ENCODE measurements at regions not wholly inside any gene's neighbourhood (a gene's known extent, or its start where the extent isn't known, plus 50 kb on each side); places are given as distances from the start of the nearest gene placed in this dataset.

DNA sequence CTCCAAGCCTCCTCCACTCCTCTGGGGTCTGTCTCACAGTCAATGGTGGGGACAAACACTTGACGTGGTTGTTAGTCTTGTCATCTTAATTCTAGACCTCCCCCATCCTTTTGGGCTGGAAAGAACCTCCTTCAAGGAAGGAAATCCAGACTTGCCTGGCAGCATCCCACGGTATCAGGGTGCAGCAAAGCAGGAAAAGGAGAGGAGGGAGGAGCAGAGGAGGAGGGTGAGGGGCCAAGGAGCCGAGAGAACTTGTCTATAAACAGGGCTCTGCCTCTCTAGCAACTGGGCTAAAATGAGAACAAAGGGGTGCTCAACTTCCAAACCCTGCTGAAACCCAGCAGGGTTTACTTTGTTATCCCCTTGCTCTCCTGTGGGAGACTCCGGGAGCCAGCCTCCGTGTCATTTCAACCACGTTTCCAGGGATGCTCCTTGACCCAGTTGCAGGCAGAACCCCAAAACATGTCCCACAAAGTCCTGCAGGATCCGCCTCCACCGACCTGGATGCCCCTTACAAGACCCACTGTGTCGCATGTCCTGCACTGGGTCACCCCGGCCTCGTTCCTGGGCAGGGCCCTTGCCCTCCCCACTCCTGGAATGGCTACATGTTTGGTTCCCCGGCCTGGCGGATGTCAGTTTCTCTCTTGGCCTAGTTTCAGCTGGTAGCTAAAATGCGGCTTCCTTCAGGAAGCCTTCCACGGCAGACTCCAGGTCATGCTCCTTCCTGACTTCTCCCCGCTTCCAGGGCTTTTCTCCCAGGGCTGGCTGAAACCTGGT is 69.7 kb upstream of the MGMT start:
- H3K4me3 ChIP-seq (ENCODE audit: low read depth, low read length): no peak overlapping the region
- TF ChIP-seq, protein P1, sequence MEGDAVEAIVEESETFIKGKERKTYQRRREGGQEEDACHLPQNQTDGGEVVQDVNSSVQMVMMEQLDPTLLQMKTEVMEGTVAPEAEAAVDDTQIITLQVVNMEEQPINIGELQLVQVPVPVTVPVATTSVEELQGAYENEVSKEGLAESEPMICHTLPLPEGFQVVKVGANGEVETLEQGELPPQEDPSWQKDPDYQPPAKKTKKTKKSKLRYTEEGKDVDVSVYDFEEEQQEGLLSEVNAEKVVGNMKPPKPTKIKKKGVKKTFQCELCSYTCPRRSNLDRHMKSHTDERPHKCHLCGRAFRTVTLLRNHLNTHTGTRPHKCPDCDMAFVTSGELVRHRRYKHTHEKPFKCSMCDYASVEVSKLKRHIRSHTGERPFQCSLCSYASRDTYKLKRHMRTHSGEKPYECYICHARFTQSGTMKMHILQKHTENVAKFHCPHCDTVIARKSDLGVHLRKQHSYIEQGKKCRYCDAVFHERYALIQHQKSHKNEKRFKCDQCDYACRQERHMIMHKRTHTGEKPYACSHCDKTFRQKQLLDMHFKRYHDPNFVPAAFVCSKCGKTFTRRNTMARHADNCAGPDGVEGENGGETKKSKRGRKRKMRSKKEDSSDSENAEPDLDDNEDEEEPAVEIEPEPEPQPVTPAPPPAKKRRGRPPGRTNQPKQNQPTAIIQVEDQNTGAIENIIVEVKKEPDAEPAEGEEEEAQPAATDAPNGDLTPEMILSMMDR (IDR thresholded peaks at IDR 0.05; ENCODE audit: insufficient read depth, low read length, missing control alignments): no peak
- CTCF ChIA-PET: no interaction called here
- no peak for DNase-seq (ENCODE audit: low read depth, low spot score)
- POLR2A ChIA-PET: no interaction called here

DNA sequence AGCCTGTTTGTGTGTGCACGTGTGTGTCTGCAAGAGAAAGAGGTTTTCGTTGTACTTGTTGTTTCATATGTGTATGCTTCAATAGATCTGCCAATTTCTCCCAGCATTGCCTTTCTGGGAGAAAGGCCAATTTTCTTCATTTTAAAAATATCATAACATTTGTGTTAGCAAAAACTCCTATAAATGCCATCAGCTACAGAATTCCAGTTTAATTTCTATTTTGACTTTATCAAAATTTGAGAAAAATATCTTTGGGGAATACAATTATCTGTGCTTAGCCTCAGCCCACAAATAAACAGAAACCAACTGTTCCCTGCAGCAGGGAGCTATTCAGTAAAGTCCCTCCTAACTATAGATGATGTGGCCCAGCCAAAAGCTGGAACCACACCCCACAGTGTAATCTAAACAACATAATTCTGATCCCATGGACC is 68.3 kb upstream of the MGMT start:
- POLR2A ChIA-PET: no interaction called here
- TF ChIP-seq, protein P1 (IDR thresholded peaks at IDR 0.05; ENCODE audit: insufficient read depth, low read length, missing control alignments): no peak
- no peak for DNase-seq (ENCODE audit: low read depth, low spot score)
- H3K4me3 ChIP-seq (ENCODE audit: low read depth, low read length): no peak overlapping the region
- CTCF ChIA-PET: no interaction called here

DNA sequence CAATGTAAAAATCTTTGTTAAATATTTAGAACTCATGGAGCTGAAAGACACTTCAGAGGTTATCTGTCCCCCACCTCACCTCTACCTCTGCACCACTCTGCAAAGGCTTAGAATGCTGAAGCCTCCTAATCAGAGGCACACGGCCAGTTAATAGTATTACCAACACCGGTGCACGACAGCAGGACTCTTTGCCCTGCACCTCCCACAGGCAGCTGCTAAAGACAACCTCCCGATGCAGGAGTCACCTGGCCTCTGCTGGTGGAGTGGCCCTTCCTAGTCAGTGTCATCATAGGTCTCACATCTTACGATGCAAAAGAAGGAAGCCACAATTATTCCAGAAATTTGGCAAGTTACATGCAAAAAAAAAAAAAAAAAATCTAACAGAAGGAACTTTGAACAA is 66.6 kb upstream of the MGMT start:
- CTCF ChIA-PET: no interaction called here

DNA sequence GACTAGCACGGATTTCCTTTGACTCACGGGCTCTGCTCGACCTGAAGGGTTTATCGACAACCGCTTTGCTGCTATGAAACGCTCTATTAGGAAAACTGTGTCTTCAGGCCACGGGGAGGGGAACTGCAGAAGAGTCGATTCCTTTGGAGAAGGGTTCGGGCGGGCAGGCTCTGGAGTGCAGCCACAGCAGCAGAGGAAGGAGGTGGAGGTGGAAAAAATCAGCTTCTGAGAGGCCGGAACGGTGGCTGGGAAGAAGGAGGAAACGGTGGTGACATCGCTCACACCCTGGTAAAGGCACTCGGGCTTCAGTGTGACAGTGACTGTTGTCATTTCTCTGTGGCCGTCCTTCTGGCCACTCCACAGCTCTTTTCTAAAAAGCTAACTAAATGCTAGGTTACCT is 64.6 kb upstream of the MGMT start:
- DNase-seq (ENCODE audit: low read depth, low spot score): no peak
- TF ChIP-seq, protein P1 (IDR thresholded peaks at IDR 0.05; ENCODE audit: insufficient read depth, low read length, missing control alignments): no peak
- CTCF ChIA-PET: no interaction called here
- H3K4me3 ChIP-seq (ENCODE audit: low read depth, low read length): no peak overlapping the region
- POLR2A ChIA-PET: no interaction called here

More for the DNA sequence above, 66.6 kb upstream of the MGMT start:
- TF ChIP-seq, protein P1 (IDR thresholded peaks at IDR 0.05; ENCODE audit: insufficient read depth, low read length, missing control alignments): no peak
- no peak overlapping the region for H3K4me3 ChIP-seq (ENCODE audit: low read depth, low read length)
- DNase-seq (ENCODE audit: low read depth, low spot score): no peak
- POLR2A ChIA-PET: no interaction called here

DNA sequence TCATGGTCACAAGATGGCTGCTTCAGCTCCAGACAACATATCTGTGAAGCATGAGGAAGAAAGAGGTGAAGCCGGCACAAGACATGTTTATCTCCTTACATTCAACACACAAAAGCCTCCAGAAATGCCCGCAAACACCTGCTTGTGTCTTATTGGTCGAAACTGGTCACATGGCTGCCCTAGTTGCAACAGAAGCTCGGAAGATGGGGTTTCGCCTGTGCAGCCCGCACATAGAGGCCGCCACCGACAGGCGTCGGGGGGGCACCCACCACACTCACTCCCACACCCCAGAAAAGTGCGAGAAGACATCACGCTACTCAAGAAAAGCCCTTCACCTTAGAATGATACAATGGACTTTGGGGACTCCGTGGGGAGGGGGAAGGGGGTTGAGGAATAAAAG is 63.0 kb upstream of the MGMT start:
- ChIA-PET POLR2A (no interaction called here), CTCF (no interaction called here)
- no peak for DNase-seq (ENCODE audit: low read depth, low spot score)
- TF ChIP-seq, protein P1 (IDR thresholded peaks at IDR 0.05; ENCODE audit: insufficient read depth, low read length, missing control alignments): no peak
- no peak overlapping the region for H3K4me3 ChIP-seq (ENCODE audit: low read depth, low read length)

DNA sequence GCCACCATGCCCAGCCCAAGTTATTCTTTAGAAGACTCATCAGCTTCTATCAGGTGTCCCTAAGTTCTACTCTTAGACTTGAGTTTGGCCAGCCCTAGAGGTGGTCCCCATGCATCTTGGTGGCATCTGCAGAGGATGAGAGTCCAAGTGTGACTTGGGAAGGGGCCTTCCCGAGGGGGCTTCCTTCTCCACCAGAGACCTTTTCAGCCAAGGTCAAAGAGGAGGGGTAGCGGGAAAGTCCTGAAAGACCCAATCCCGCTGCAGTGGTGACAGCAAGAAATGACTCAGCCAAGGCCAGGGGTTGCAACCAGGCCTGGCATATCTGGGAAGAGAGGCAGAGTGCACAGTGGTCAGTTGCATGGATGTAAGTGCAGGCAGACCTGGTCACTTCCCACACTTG is 61.7 kb upstream of the MGMT start:
- POLR2A ChIA-PET: no interaction called here
- CTCF ChIA-PET: no interaction called here
- TF ChIP-seq, protein P1 (IDR thresholded peaks at IDR 0.05; ENCODE audit: insufficient read depth, low read length, missing control alignments): no peak
- no peak overlapping the region for H3K4me3 ChIP-seq (ENCODE audit: low read depth, low read length)
- DNase-seq (ENCODE audit: low read depth, low spot score): no peak
